ENCODE measurements at regions not wholly inside any gene's neighbourhood (a gene's known extent, or its start where the extent isn't known, plus 50 kb on each side); places are given as distances from the start of the nearest gene placed in this dataset.

- no peak for DNase-seq (ENCODE audit: low read depth in 2 of 2, low spot score in 1 of 2)
Measured at GRCh38 chr21:16571594-16571993, 841.8 kb downstream of the USP25 start.

GRCh38 chr21:16572032-16572431 is 842.2 kb downstream of the USP25 start:
- no peak for DNase-seq (ENCODE audit: low read depth in 2 of 2, low spot score in 1 of 2)

- no peak for DNase-seq (ENCODE audit: low read depth in 2 of 2, low spot score in 1 of 2)
Measured at GRCh38 chr21:16573578-16573977, 843.8 kb downstream of the USP25 start.

GRCh38 chr21:16577975-16578374 is 848.2 kb downstream of the USP25 start:
- DNase-seq (ENCODE audit: low read depth in 2 of 2, low spot score in 1 of 2) = no peak

GRCh38 chr21:16578912-16579311 is 849.1 kb downstream of the USP25 start:
- no peak for DNase-seq (ENCODE audit: low read depth in 2 of 2, low spot score in 1 of 2)

GRCh38 chr21:16579538-16579937 is 849.8 kb downstream of the USP25 start:
- DNase-seq (ENCODE audit: low read depth in 2 of 2, low spot score in 1 of 2) = no peak

GRCh38 chr21:16580661-16581060 is 850.9 kb downstream of the USP25 start:
- no peak for DNase-seq (ENCODE audit: low read depth in 2 of 2, low spot score in 1 of 2)

GRCh38 chr21:16583556-16583955 is 853.8 kb downstream of the USP25 start:
- DNase-seq (ENCODE audit: low read depth in 2 of 2, low spot score in 1 of 2) = no peak

GRCh38 chr21:16584756-16585155 is 855.0 kb downstream of the USP25 start:
- no peak for DNase-seq (ENCODE audit: low read depth in 2 of 2, low spot score in 1 of 2)

GRCh38 chr21:16585896-16586295 is 856.1 kb downstream of the USP25 start:
- DNase-seq (ENCODE audit: low read depth in 2 of 2, low spot score in 1 of 2) = no peak

GRCh38 chr21:16587141-16587581 is 857.4 kb downstream of the USP25 start:
- no peak for DNase-seq (ENCODE audit: low read depth in 2 of 2, low spot score in 1 of 2)

GRCh38 chr21:16587681-16588375 is 858.0 kb downstream of the USP25 start:
- DNase-seq (ENCODE audit: low read depth in 2 of 2, low spot score in 1 of 2) = no peak

- no peak for DNase-seq (ENCODE audit: low read depth in 2 of 2, low spot score in 1 of 2)
Measured at GRCh38 chr21:16588433-16588860, 858.7 kb downstream of the USP25 start.

- DNase-seq (ENCODE audit: low read depth in 2 of 2, low spot score in 1 of 2) = no peak
Measured at GRCh38 chr21:16589006-16589898, 859.5 kb downstream of the USP25 start.

GRCh38 chr21:16590186-16590585 is 860.4 kb downstream of the USP25 start:
- DNase-seq (ENCODE audit: low read depth in 2 of 2, low spot score in 1 of 2) = no peak

GRCh38 chr21:16590641-16591292 is 861.0 kb downstream of the USP25 start:
- no peak for DNase-seq (ENCODE audit: low read depth in 2 of 2, low spot score in 1 of 2)

- DNase-seq (ENCODE audit: low read depth in 2 of 2, low spot score in 1 of 2) = no peak
Measured at GRCh38 chr21:16592381-16592780, 862.6 kb downstream of the USP25 start.

- no peak for DNase-seq (ENCODE audit: low read depth in 2 of 2, low spot score in 1 of 2)
Measured at GRCh38 chr21:16594191-16594590, 864.4 kb downstream of the USP25 start.

GRCh38 chr21:16596369-16596768 is 866.6 kb downstream of the USP25 start:
- DNase-seq (ENCODE audit: low read depth in 2 of 2, low spot score in 1 of 2) = no peak

GRCh38 chr21:16597753-16598152 is 868.0 kb downstream of the USP25 start:
- no peak for DNase-seq (ENCODE audit: low read depth in 2 of 2, low spot score in 1 of 2)

- DNase-seq (ENCODE audit: low read depth in 2 of 2, low spot score in 1 of 2) = no peak
Measured at GRCh38 chr21:16605597-16605996, 875.8 kb downstream of the USP25 start.

GRCh38 chr21:16606271-16606670 is 876.5 kb downstream of the USP25 start:
- no peak for DNase-seq (ENCODE audit: low read depth in 2 of 2, low spot score in 1 of 2)

All from stimulated activated CD8-positive, alpha-beta memory T cell treated with anti-CD3 and anti-CD28 coated beads, Interleukin-4, amount 100 ng/mL, for 1 hour (primary cell).